ENCODE measurements at regions not wholly inside any gene's neighbourhood (a gene's known extent, or its start where the extent isn't known, plus 50 kb on each side); places are given as distances from the start of the nearest gene placed in this dataset.

- TF ChIP-seq CTCF (IDR thresholded peaks at IDR 0.05; ENCODE audit: low read depth, low read length, missing control alignments), result no peak
- no peak overlapping the region for H3K4me3 ChIP-seq (ENCODE audit: low read depth, low read length)
- DNase-seq (ENCODE audit: low read depth), result no peak
- in situ Hi-C loops (cut with HindIII; ENCODE audit: low sequenced_read_pairs), result no loop called here
These were observed 116.3 kb downstream of the ADSS2 start for GRCh38 chr1:244335456-244335855.

- H3K4me3 ChIP-seq (ENCODE audit: low read depth, low read length), result no peak overlapping the region
- TF ChIP-seq CTCF (IDR thresholded peaks at IDR 0.05; ENCODE audit: low read depth, low read length, missing control alignments), result no peak
- in situ Hi-C loops (cut with HindIII; ENCODE audit: low sequenced_read_pairs), result no loop called here
- no peak for DNase-seq (ENCODE audit: low read depth)
These were observed 115.3 kb downstream of the ADSS2 start for GRCh38 chr1:244336232-244336899.

- in situ Hi-C loops (cut with HindIII; ENCODE audit: low sequenced_read_pairs), result no loop called here
- DNase-seq (ENCODE audit: low read depth), result no peak
- no peak overlapping the region for H3K4me3 ChIP-seq (ENCODE audit: low read depth, low read length)
- TF ChIP-seq CTCF (IDR thresholded peaks at IDR 0.05; ENCODE audit: low read depth, low read length, missing control alignments), result no peak
These were observed 113.9 kb downstream of the ADSS2 start for GRCh38 chr1:244337839-244338238.

- in situ Hi-C loops (cut with HindIII; ENCODE audit: low sequenced_read_pairs), result no loop called here
These were observed 112.5 kb downstream of the ADSS2 start for GRCh38 chr1:244339073-244339692.

GRCh38 chr1:244339776-244340175, 111.9 kb downstream of the ADSS2 start:
- no peak for DNase-seq (ENCODE audit: low read depth)
- no peak overlapping the region for H3K4me3 ChIP-seq (ENCODE audit: low read depth, low read length)
- in situ Hi-C loops (cut with HindIII; ENCODE audit: low sequenced_read_pairs), result no loop called here
- no peak for TF ChIP-seq CTCF (IDR thresholded peaks at IDR 0.05; ENCODE audit: low read depth, low read length, missing control alignments)

More at GRCh38 chr1:244339073-244339692, 112.5 kb downstream of the ADSS2 start:
- TF ChIP-seq CTCF (IDR thresholded peaks at IDR 0.05; ENCODE audit: low read depth, low read length, missing control alignments), result no peak
- no peak overlapping the region for H3K4me3 ChIP-seq (ENCODE audit: low read depth, low read length)
- DNase-seq (ENCODE audit: low read depth), result no peak

GRCh38 chr1:244340396-244340795, 111.3 kb downstream of the ADSS2 start:
- in situ Hi-C loops (cut with HindIII; ENCODE audit: low sequenced_read_pairs), result no loop called here
- no peak for DNase-seq (ENCODE audit: low read depth)
- no peak for TF ChIP-seq CTCF (IDR thresholded peaks at IDR 0.05; ENCODE audit: low read depth, low read length, missing control alignments)
- H3K4me3 ChIP-seq (ENCODE audit: low read depth, low read length), result no peak overlapping the region
